ENCODE measurements at regions not wholly inside any gene's neighbourhood (a gene's known extent, or its start where the extent isn't known, plus 50 kb on each side); places are given as distances from the start of the nearest gene placed in this dataset.

DNA sequence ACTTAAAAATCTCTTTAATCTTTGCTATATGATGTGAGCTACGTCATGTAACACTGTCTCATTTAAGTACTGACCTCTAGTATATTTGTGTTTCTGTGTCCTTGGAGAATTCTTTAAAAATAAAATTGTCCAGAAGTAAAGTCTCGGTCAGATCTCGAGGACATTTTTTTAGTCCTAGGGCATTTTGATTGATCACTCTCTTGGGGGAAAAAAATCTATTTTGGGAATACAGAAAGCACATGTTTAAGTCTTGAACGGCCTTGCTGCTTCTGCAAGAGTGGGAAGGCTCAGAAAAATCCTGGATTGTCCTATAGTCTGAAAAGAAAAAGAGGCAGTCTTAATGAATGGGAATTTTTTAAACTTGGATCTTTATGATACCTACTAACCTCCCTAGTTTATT, 234.3 kb downstream of the UTRN start:
- Histone ChIP-seq H3K9me3 (ENCODE audit: control insufficient read depth in 4 of 4, low read length in 3 of 4) (no peaks in the 10 kb centered on the region), H3K36me3 (ENCODE audit: control insufficient read depth in 4 of 4, insufficient read depth in 3 of 4, low read depth in 1 of 4, low read length in 3 of 4) (peaks cover 6 to 38% (median 22%) of the 10 kb centered on the region in 4 donors), H3K4me3 (ENCODE audit: low read depth in 1 of 3, low read length in 3 of 3) (no peak overlapping the region), H3K27me3 (ENCODE audit: control insufficient read depth in 4 of 4, insufficient read depth in 4 of 4, low read length in 3 of 4) (no peaks in the 10 kb centered on the region), H3K4me1 (ENCODE audit: control insufficient read depth in 4 of 4, insufficient read depth in 4 of 4, low read length in 3 of 4) (no peaks in the 10 kb centered on the region), H3K27ac (ENCODE audit: low read depth in 1 of 2, low read length in 2 of 2) (no peak overlapping the region), H3K9ac (ENCODE audit: low read depth in 1 of 2, low read length in 2 of 2) (no peak overlapping the region)
- DNase-seq (ENCODE audit: low spot score), result no peak
- WGBS, result 87% methylated on average over 4 of the region's 4 CpGs
- no peak for TF ChIP-seq FOXA1 (IDR thresholded peaks at IDR 0.05)
- TF ChIP-seq, protein P1, sequence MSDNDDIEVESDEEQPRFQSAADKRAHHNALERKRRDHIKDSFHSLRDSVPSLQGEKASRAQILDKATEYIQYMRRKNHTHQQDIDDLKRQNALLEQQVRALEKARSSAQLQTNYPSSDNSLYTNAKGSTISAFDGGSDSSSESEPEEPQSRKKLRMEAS (IDR thresholded peaks at IDR 0.05), result no peak
- TF ChIP-seq EGR1 (IDR thresholded peaks at IDR 0.05; ENCODE audit: low read depth in 2 of 2), result no peak
- TF ChIP-seq JUND (IDR thresholded peaks at IDR 0.05), result no peak
- TF ChIP-seq SP1 (IDR thresholded peaks at IDR 0.05), result no peak
- TF ChIP-seq GABPA (IDR thresholded peaks at IDR 0.05 in 1 of 2, conservative IDR thresholded peaks at IDR 0.05 in 1 of 2), result no peak
- TF ChIP-seq, protein P2, sequence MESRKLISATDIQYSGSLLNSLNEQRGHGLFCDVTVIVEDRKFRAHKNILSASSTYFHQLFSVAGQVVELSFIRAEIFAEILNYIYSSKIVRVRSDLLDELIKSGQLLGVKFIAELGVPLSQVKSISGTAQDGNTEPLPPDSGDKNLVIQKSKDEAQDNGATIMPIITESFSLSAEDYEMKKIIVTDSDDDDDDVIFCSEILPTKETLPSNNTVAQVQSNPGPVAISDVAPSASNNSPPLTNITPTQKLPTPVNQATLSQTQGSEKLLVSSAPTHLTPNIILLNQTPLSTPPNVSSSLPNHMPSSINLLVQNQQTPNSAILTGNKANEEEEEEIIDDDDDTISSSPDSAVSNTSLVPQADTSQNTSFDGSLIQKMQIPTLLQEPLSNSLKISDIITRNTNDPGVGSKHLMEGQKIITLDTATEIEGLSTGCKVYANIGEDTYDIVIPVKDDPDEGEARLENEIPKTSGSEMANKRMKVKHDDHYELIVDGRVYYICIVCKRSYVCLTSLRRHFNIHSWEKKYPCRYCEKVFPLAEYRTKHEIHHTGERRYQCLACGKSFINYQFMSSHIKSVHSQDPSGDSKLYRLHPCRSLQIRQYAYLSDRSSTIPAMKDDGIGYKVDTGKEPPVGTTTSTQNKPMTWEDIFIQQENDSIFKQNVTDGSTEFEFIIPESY (IDR thresholded peaks at IDR 0.05), result no peak
- no peak for TF ChIP-seq FOXA2 (IDR thresholded peaks at IDR 0.05)
- no peak for TF ChIP-seq RXRA (IDR thresholded peaks at IDR 0.05)
- no peak for TF ChIP-seq HNF4A (conservative IDR thresholded peaks at IDR 0.05)
- no peak for TF ChIP-seq YY1 (IDR thresholded peaks at IDR 0.05)
- no peak for TF ChIP-seq NR2F2 (IDR thresholded peaks at IDR 0.05)
- TF ChIP-seq RAD21 (IDR thresholded peaks at IDR 0.05), result no peak

DNA sequence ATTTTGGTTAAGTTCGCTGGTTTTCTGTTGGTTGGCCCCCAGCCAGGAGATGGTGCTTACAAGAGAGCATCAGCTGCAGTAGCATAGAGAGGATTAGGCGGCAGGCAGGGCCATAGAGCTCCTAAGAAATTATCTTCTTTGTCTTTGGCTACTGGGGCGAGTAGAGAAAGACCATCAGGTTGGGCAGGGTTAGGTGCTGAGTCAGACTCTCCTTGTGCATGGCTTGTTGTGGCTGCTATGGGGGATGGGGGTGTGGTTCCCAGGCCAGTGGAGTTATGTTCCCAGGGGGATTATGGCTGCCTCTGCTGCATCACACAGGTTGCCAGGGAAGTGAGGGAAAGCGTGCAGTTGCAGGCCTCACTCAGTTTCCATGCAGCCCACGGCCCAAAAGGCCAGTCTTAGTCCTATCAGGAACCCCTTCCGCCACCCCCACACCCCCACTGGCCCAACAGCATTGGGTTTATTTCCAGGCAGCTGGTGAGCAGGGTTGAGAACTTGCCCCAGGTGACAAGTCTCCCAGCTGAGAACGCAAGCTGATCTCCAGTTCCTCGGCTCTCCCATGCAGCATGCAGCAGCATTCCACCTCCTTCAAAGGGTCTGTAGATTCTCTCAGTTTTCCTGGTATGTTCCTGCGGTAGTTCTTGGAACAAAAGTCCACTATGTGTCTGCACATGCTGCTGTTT, 243.7 kb downstream of the UTRN start:
- no peak overlapping the region for H3K27ac ChIP-seq (ENCODE audit: low read depth in 1 of 2, low read length in 2 of 2)
- no peak overlapping the region for H3K9ac ChIP-seq (ENCODE audit: low read depth in 1 of 2, low read length in 2 of 2)
- 96% methylated on average over 9 of the region's 9 CpGs for WGBS
- H3K4me1 ChIP-seq (ENCODE audit: control insufficient read depth in 4 of 4, insufficient read depth in 4 of 4, low read length in 3 of 4), result no peaks in the 10 kb centered on the region
- no peak for TF ChIP-seq TAF1 (conservative IDR thresholded peaks at IDR 0.05)
- no peak for TF ChIP-seq HNF4G (IDR thresholded peaks at IDR 0.05)
- no peak for TF ChIP-seq HNF4A (conservative IDR thresholded peaks at IDR 0.05)
- TF ChIP-seq, protein P2 (IDR thresholded peaks at IDR 0.05), result no peak
- TF ChIP-seq SP1 (IDR thresholded peaks at IDR 0.05), result no peak
- TF ChIP-seq, protein P3, sequence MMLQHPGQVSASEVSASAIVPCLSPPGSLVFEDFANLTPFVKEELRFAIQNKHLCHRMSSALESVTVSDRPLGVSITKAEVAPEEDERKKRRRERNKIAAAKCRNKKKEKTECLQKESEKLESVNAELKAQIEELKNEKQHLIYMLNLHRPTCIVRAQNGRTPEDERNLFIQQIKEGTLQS (IDR thresholded peaks at IDR 0.05), result no peak
- TF ChIP-seq YY1 (IDR thresholded peaks at IDR 0.05), result no peak
- TF ChIP-seq RAD21 (IDR thresholded peaks at IDR 0.05), result no peak
- TF ChIP-seq, protein P4, sequence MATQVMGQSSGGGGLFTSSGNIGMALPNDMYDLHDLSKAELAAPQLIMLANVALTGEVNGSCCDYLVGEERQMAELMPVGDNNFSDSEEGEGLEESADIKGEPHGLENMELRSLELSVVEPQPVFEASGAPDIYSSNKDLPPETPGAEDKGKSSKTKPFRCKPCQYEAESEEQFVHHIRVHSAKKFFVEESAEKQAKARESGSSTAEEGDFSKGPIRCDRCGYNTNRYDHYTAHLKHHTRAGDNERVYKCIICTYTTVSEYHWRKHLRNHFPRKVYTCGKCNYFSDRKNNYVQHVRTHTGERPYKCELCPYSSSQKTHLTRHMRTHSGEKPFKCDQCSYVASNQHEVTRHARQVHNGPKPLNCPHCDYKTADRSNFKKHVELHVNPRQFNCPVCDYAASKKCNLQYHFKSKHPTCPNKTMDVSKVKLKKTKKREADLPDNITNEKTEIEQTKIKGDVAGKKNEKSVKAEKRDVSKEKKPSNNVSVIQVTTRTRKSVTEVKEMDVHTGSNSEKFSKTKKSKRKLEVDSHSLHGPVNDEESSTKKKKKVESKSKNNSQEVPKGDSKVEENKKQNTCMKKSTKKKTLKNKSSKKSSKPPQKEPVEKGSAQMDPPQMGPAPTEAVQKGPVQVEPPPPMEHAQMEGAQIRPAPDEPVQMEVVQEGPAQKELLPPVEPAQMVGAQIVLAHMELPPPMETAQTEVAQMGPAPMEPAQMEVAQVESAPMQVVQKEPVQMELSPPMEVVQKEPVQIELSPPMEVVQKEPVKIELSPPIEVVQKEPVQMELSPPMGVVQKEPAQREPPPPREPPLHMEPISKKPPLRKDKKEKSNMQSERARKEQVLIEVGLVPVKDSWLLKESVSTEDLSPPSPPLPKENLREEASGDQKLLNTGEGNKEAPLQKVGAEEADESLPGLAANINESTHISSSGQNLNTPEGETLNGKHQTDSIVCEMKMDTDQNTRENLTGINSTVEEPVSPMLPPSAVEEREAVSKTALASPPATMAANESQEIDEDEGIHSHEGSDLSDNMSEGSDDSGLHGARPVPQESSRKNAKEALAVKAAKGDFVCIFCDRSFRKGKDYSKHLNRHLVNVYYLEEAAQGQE (IDR thresholded peaks at IDR 0.05), result no peak
- no peak for TF ChIP-seq RXRA (IDR thresholded peaks at IDR 0.05)
- TF ChIP-seq FOXA1 (IDR thresholded peaks at IDR 0.05), result no peak
- no peak for TF ChIP-seq FOXA2 (IDR thresholded peaks at IDR 0.05)
- TF ChIP-seq GABPA (IDR thresholded peaks at IDR 0.05 in 1 of 2, conservative IDR thresholded peaks at IDR 0.05 in 1 of 2), result no peak
- TF ChIP-seq, protein P5, sequence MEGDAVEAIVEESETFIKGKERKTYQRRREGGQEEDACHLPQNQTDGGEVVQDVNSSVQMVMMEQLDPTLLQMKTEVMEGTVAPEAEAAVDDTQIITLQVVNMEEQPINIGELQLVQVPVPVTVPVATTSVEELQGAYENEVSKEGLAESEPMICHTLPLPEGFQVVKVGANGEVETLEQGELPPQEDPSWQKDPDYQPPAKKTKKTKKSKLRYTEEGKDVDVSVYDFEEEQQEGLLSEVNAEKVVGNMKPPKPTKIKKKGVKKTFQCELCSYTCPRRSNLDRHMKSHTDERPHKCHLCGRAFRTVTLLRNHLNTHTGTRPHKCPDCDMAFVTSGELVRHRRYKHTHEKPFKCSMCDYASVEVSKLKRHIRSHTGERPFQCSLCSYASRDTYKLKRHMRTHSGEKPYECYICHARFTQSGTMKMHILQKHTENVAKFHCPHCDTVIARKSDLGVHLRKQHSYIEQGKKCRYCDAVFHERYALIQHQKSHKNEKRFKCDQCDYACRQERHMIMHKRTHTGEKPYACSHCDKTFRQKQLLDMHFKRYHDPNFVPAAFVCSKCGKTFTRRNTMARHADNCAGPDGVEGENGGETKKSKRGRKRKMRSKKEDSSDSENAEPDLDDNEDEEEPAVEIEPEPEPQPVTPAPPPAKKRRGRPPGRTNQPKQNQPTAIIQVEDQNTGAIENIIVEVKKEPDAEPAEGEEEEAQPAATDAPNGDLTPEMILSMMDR (IDR thresholded peaks at IDR 0.05; ENCODE audit: low read depth, low read length, missing input control), result no peak
- TF ChIP-seq, protein P1 (IDR thresholded peaks at IDR 0.05), result no peak
- TF ChIP-seq NR2F2 (IDR thresholded peaks at IDR 0.05), result no peak
- TF ChIP-seq JUND (IDR thresholded peaks at IDR 0.05), result no peak
- TF ChIP-seq EGR1 (IDR thresholded peaks at IDR 0.05; ENCODE audit: low read depth in 2 of 2), result no peak
- no peak for DNase-seq (ENCODE audit: low spot score)
- H3K4me3 ChIP-seq (ENCODE audit: low read depth in 1 of 3, low read length in 3 of 3), result no peak overlapping the region
- no peaks in the 10 kb centered on the region for H3K9me3 ChIP-seq (ENCODE audit: control insufficient read depth in 4 of 4, low read length in 3 of 4)
- H3K27me3 ChIP-seq (ENCODE audit: control insufficient read depth in 4 of 4, insufficient read depth in 4 of 4, low read length in 3 of 4), result no peaks in the 10 kb centered on the region
- H3K36me3 ChIP-seq (ENCODE audit: control insufficient read depth in 4 of 4, insufficient read depth in 3 of 4, low read depth in 1 of 4, low read length in 3 of 4), result peaks cover 0 to 22% (median 17%) of the 10 kb centered on the region in 4 donors

Measured in liver (tissue), 8 donors.